Panc1 (cell line): ENCODE measurements at regions not wholly inside any gene's neighbourhood (a gene's known extent, or its start where the extent isn't known, plus 50 kb on each side); places are given as distances from the start of the nearest gene placed in this dataset.

ENCODE experiments used
- POLR2AphosphoS5 ChIP-seq: IDR thresholded peaks from 2 replicates; pipeline ENCODE4 v1.6.1; 2012; ENCODE audit warnings: mild to moderate bottlenecking, low read depth, low read length, moderate library complexity
- TF ChIP-seq, protein P1 (sequence below): fragments of 450-650 bp; IDR thresholded peaks from 2 replicates; pipeline ENCODE4 v1.5.1; 2017; ENCODE audit warnings: mild to moderate bottlenecking

DNA sequence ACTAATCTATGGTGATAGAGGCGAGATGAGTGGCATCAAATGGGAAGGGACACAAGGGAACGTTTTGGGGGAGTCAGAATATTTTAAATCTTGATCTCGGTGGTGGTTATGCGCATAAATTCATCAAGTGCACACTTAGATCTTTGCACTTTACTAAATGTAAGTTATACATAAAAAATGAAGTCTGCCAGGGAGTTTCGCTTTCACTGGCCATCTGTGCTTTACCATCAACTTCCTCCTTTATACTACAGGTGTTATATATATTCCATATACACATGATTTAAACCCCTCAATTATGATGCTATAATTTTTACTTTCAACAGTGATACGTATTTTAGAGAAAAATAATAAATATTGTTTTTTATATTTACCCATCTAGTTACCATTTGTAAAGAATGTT lies 97.6 kb upstream of the AKIRIN2 start:
- TF ChIP-seq, protein P1, sequence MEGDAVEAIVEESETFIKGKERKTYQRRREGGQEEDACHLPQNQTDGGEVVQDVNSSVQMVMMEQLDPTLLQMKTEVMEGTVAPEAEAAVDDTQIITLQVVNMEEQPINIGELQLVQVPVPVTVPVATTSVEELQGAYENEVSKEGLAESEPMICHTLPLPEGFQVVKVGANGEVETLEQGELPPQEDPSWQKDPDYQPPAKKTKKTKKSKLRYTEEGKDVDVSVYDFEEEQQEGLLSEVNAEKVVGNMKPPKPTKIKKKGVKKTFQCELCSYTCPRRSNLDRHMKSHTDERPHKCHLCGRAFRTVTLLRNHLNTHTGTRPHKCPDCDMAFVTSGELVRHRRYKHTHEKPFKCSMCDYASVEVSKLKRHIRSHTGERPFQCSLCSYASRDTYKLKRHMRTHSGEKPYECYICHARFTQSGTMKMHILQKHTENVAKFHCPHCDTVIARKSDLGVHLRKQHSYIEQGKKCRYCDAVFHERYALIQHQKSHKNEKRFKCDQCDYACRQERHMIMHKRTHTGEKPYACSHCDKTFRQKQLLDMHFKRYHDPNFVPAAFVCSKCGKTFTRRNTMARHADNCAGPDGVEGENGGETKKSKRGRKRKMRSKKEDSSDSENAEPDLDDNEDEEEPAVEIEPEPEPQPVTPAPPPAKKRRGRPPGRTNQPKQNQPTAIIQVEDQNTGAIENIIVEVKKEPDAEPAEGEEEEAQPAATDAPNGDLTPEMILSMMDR = no peak
- TF ChIP-seq POLR2AphosphoS5 = no peak
